ENCODE measurements at regions not wholly inside any gene's neighbourhood (a gene's known extent, or its start where the extent isn't known, plus 50 kb on each side); places are given as distances from the start of the nearest gene placed in this dataset.
"Not testable (repeated sequence)": the region's sequence is repeated elsewhere in the genome, so short reads cannot be mapped to it uniquely, and the experiment has no call there.

- H3K4me3 Mint-ChIP-seq = no peak overlapping the region
- peaks cover 1% of the 10 kb centered on the region for H3K9me3 Mint-ChIP-seq
- DNase-seq = no peak
- H3K4me1 Mint-ChIP-seq = no peaks in the 10 kb centered on the region
- no peak overlapping the region for H3K27ac Mint-ChIP-seq
- H3K36me3 Mint-ChIP-seq = no peaks in the 10 kb centered on the region
- peaks cover 4% of the 10 kb centered on the region for H3K27me3 Mint-ChIP-seq
These were observed 217.0 kb upstream of the ZNF521 start for GRCh38 chr18:25568986-25569385.

GRCh38 chr18:25563816-25564683, 212.1 kb upstream of the ZNF521 start:
- no peaks in the 10 kb centered on the region for H3K4me1 Mint-ChIP-seq
- H3K9me3 Mint-ChIP-seq = no peaks in the 10 kb centered on the region
- DNase-seq = no peak
- peaks cover 4% of the 10 kb centered on the region for H3K27me3 Mint-ChIP-seq
- no peaks in the 10 kb centered on the region for H3K36me3 Mint-ChIP-seq
- no peak overlapping the region for H3K27ac Mint-ChIP-seq
- H3K4me3 Mint-ChIP-seq = no peak overlapping the region

- H3K4me1 Mint-ChIP-seq = no peaks in the 10 kb centered on the region
- no peaks in the 10 kb centered on the region for H3K27me3 Mint-ChIP-seq
- H3K27ac Mint-ChIP-seq = no peak overlapping the region
- no peaks in the 10 kb centered on the region for H3K36me3 Mint-ChIP-seq
- DNase-seq = no peak
- no peak overlapping the region for H3K4me3 Mint-ChIP-seq
- H3K9me3 Mint-ChIP-seq = no peaks in the 10 kb centered on the region
These were observed 211.4 kb upstream of the ZNF521 start for GRCh38 chr18:25563346-25563745.

- Mint-ChIP-seq H3K9me3 (no peaks in the 10 kb centered on the region), H3K27me3 (no peaks in the 10 kb centered on the region), H3K4me1 (no peaks in the 10 kb centered on the region), H3K4me3 (no peak overlapping the region), H3K27ac (no peak overlapping the region), H3K36me3 (no peaks in the 10 kb centered on the region)
- DNase-seq = no peak
These were observed 210.0 kb upstream of the ZNF521 start for GRCh38 chr18:25561918-25562317.

GRCh38 chr18:25560369-25560768, 208.4 kb upstream of the ZNF521 start:
- Mint-ChIP-seq H3K27me3 (no peaks in the 10 kb centered on the region), H3K36me3 (no peaks in the 10 kb centered on the region), H3K27ac (no peak overlapping the region), H3K4me1 (no peaks in the 10 kb centered on the region), H3K4me3 (no peak overlapping the region), H3K9me3 (no peaks in the 10 kb centered on the region)
- DNase-seq = no peak

- Mint-ChIP-seq H3K4me1 (no peaks in the 10 kb centered on the region), H3K27ac (no peak overlapping the region), H3K36me3 (no peaks in the 10 kb centered on the region), H3K27me3 (no peaks in the 10 kb centered on the region), H3K4me3 (no peak overlapping the region), H3K9me3 (no peaks in the 10 kb centered on the region)
- no peak for DNase-seq
These were observed 205.0 kb upstream of the ZNF521 start for GRCh38 chr18:25557011-25557410.

- H3K9me3 Mint-ChIP-seq = no peaks in the 10 kb centered on the region
- no peaks in the 10 kb centered on the region for H3K36me3 Mint-ChIP-seq
- H3K4me3 Mint-ChIP-seq = no peak overlapping the region
- H3K27ac Mint-ChIP-seq = no peak overlapping the region
- no peak for DNase-seq
- no peaks in the 10 kb centered on the region for H3K4me1 Mint-ChIP-seq
- H3K27me3 Mint-ChIP-seq = no peaks in the 10 kb centered on the region
These were observed 201.8 kb upstream of the ZNF521 start for GRCh38 chr18:25553631-25554263.

GRCh38 chr18:25544546-25545287, 192.8 kb upstream of the ZNF521 start:
- Mint-ChIP-seq H3K9me3 (peaks cover 13% of the 10 kb centered on the region), H3K4me1 (no peaks in the 10 kb centered on the region), H3K27me3 (no peaks in the 10 kb centered on the region), H3K36me3 (no peaks in the 10 kb centered on the region), H3K4me3 (no peak overlapping the region), H3K27ac (no peak overlapping the region)
- DNase-seq = no peak

GRCh38 chr18:25538175-25538922, 186.4 kb upstream of the ZNF521 start:
- DNase-seq = no peak
- no peaks in the 10 kb centered on the region for H3K4me1 Mint-ChIP-seq

GRCh38 chr18:25535495-25535894, 183.5 kb upstream of the ZNF521 start:
- Mint-ChIP-seq H3K9me3 (peaks cover 1% of the 10 kb centered on the region), H3K27me3 (no peaks in the 10 kb centered on the region), H3K4me3 (no peak overlapping the region), H3K4me1 (no peaks in the 10 kb centered on the region), H3K27ac (no peak overlapping the region), H3K36me3 (peaks cover 1% of the 10 kb centered on the region)
- DNase-seq = no peak

More at GRCh38 chr18:25538175-25538922, 186.4 kb upstream of the ZNF521 start:
- Mint-ChIP-seq H3K9me3 (no peaks in the 10 kb centered on the region), H3K36me3 (no peaks in the 10 kb centered on the region), H3K4me3 (no peak overlapping the region), H3K27ac (no peak overlapping the region), H3K27me3 (no peaks in the 10 kb centered on the region)

- H3K4me1 Mint-ChIP-seq = no peaks in the 10 kb centered on the region
- no peak overlapping the region for H3K27ac Mint-ChIP-seq
- DNase-seq = no peak
- no peaks in the 10 kb centered on the region for H3K27me3 Mint-ChIP-seq
- H3K36me3 Mint-ChIP-seq = peaks cover 1% of the 10 kb centered on the region
- H3K9me3 Mint-ChIP-seq = peaks cover 1% of the 10 kb centered on the region
- no peak overlapping the region for H3K4me3 Mint-ChIP-seq
These were observed 182.4 kb upstream of the ZNF521 start for GRCh38 chr18:25534401-25534800.

- Mint-ChIP-seq H3K36me3 (peaks cover 1% of the 10 kb centered on the region), H3K4me1 (no peaks in the 10 kb centered on the region), H3K4me3 (no peak overlapping the region), H3K9me3 (peaks cover 1% of the 10 kb centered on the region), H3K27me3 (peaks cover 10% of the 10 kb centered on the region), H3K27ac (no peak overlapping the region)
- no peak for DNase-seq
These were observed 181.3 kb upstream of the ZNF521 start for GRCh38 chr18:25533218-25533617.

GRCh38 chr18:25531207-25531606, 179.2 kb upstream of the ZNF521 start:
- Mint-ChIP-seq H3K4me3 (no peak overlapping the region), H3K9me3 (peaks cover 3% of the 10 kb centered on the region), H3K27ac (no peak overlapping the region), H3K36me3 (peaks cover 1% of the 10 kb centered on the region), H3K4me1 (no peaks in the 10 kb centered on the region), H3K27me3 (peaks cover 10% of the 10 kb centered on the region)
- DNase-seq = no peak

- H3K27ac Mint-ChIP-seq, H3K36me3 Mint-ChIP-seq, H3K4me1 Mint-ChIP-seq, DNase-seq, H3K9me3 Mint-ChIP-seq, H3K27me3 Mint-ChIP-seq, H3K4me3 Mint-ChIP-seq: not testable (repeated sequence)
These were observed 173.8 kb upstream of the ZNF521 start for GRCh38 chr18:25525789-25526188.

- H3K9me3 Mint-ChIP-seq = no peaks in the 10 kb centered on the region
- no peak overlapping the region for H3K27ac Mint-ChIP-seq
These were observed 166.7 kb upstream of the ZNF521 start for GRCh38 chr18:25518716-25519053.

More at GRCh38 chr18:25518716-25519053, 166.7 kb upstream of the ZNF521 start:
- no peaks in the 10 kb centered on the region for H3K27me3 Mint-ChIP-seq
- peaks cover 3% of the 10 kb centered on the region for H3K4me1 Mint-ChIP-seq
- no peak overlapping the region for H3K4me3 Mint-ChIP-seq
- H3K36me3 Mint-ChIP-seq = no peaks in the 10 kb centered on the region
- no peak for DNase-seq

Measured in activated naive CD8-positive, alpha-beta T cell treated with anti-CD3 and anti-CD28 coated beads for 36 hours (primary cell).